AG04450 (cell line): ENCODE measurements at regions not wholly inside any gene's neighbourhood (a gene's known extent, or its start where the extent isn't known, plus 50 kb on each side); places are given as distances from the start of the nearest gene placed in this dataset.
"Not testable (repeated sequence)": the region's sequence is repeated elsewhere in the genome, so short reads cannot be mapped to it uniquely, and the experiment has no call there.

Experiments used
- CTCF ChIA-PET: fragments of 300-600, 350-600 bp; formaldehyde crosslinking; extraction: SDS; loops from one replicate; lab custom pipeline; 2022; ENCODE audit warnings: antibody characterized with exemption, inconsistent platforms; lab: Charles Lee
- POLR2A ChIA-PET: fragments of 350-600 bp; formaldehyde crosslinking; extraction: SDS; loops from one replicate; lab custom pipeline; 2021; ENCODE audit warnings: antibody characterized with exemption, inconsistent platforms; lab: Yijun Ruan, JAX
- DNase-seq: peaks from one replicate; pipeline ENCODE4 v3.0.0-alpha.2; 2011; ENCODE audit warnings: low read depth, low spot score
- H3K27ac ChIP-seq: one replicate; pipeline ENCODE4 v1.5.1; 2012; ENCODE audit warnings: low read depth, low read length, control low read depth
- H3K27me3 ChIP-seq: one replicate; pipeline ENCODE4 v1.6.0; 2012; ENCODE audit warnings: low read length; ENCODE audit not compliant: control insufficient read depth, insufficient read depth
- H3K4me3 ChIP-seq: 2 replicates; pipeline ENCODE4 v1.5.1; 2011; ENCODE audit warnings: mild to moderate bottlenecking, low read depth, low read length, control low read depth
- H3K9me3 ChIP-seq: 2 replicates; pipeline ENCODE4 v1.5.1; 2012; ENCODE audit warnings: low read length; ENCODE audit not compliant: control insufficient read depth, insufficient read depth
- CTCF ChIP-seq: IDR thresholded peaks from 2 replicates; pipeline ENCODE4 v1.5.1; 2011; ENCODE audit warnings: low read depth, low read length, control low read depth, inconsistent platforms

DNA sequence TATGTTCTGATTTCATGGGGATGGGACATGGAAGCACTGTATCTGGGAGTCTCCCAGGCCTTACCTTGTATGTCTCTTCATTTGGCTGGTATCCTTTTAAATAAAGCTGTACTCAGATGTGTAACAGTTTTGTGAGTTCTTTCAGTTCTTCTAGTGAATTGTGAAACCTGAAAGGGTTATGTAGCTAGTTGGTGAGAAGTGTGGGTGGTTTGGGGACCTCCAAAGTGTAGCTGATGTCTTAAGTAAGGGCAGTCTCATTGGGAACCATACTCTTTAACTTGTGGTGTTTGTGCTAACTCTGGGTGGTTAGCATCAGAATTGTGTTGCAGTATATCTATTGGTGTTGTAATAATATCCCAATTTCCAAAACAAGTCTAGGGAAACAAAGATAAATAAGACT, 166.9 kb upstream of the CCNH start:
- Histone ChIP-seq H3K27me3 (no peaks in the 10 kb centered on the region), H3K9me3 (no peaks in the 10 kb centered on the region), H3K27ac (no peak overlapping the region), H3K4me3 (no peak overlapping the region)
- ChIA-PET CTCF (no interaction called here), POLR2A (no interaction called here)
- DNase-seq, result no peak
- no peak for TF ChIP-seq CTCF

GRCh38 chr5:87576867-87577266, 164.1 kb upstream of the CCNH start:
- H3K27me3 ChIP-seq, result no peaks in the 10 kb centered on the region
- CTCF ChIA-PET, result no interaction called here
- POLR2A ChIA-PET, result no interaction called here
- no peak overlapping the region for H3K27ac ChIP-seq
- no peak for DNase-seq
- no peak overlapping the region for H3K4me3 ChIP-seq
- H3K9me3 ChIP-seq, result no peaks in the 10 kb centered on the region
- TF ChIP-seq CTCF, result no peak

GRCh38 chr5:87576306-87576705, 163.6 kb upstream of the CCNH start:
- DNase-seq, H3K27ac ChIP-seq, CTCF ChIA-PET, H3K4me3 ChIP-seq, H3K9me3 ChIP-seq, H3K27me3 ChIP-seq, POLR2A ChIA-PET: not testable (repeated sequence)

GRCh38 chr5:87574106-87574505, 161.4 kb upstream of the CCNH start:
- POLR2A ChIA-PET, result no interaction called here
- CTCF ChIA-PET, result no interaction called here
- H3K4me3 ChIP-seq, result no peak overlapping the region
- TF ChIP-seq CTCF, result no peak
- H3K27ac ChIP-seq, result no peak overlapping the region
- no peak for DNase-seq
- H3K27me3 ChIP-seq, result no peaks in the 10 kb centered on the region
- H3K9me3 ChIP-seq, result no peaks in the 10 kb centered on the region

GRCh38 chr5:87572611-87573010, 159.9 kb upstream of the CCNH start:
- Histone ChIP-seq H3K27me3 (no peaks in the 10 kb centered on the region), H3K9me3 (no peaks in the 10 kb centered on the region), H3K27ac (no peak overlapping the region), H3K4me3 (no peak overlapping the region)
- TF ChIP-seq CTCF, result no peak
- POLR2A ChIA-PET, result no interaction called here
- DNase-seq, result no peak
- CTCF ChIA-PET, result no interaction called here

DNA sequence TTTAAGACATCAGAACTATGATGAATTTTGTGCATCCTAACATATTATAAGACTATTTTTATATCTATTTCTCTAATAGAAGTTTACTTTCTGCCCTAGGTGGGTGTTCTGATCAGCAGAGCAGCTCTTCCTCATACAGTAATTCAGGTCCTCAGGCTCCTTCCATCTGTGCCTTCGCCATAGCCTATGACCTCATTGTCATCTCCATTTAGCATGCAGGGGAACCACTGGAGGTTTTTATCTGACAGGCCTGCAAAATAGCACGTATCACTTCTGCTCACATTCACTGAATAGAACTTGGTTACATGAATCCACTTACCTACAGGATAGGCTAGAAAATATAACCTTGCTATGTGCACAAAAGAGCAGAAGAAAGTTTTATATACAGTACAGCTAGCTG, 159.4 kb upstream of the CCNH start:
- H3K9me3 ChIP-seq, result no peaks in the 10 kb centered on the region
- ChIA-PET CTCF (no interaction called here), POLR2A (no interaction called here)
- H3K4me3 ChIP-seq, result no peak overlapping the region
- no peak overlapping the region for H3K27ac ChIP-seq
- no peak for DNase-seq
- no peak for TF ChIP-seq CTCF
- no peaks in the 10 kb centered on the region for H3K27me3 ChIP-seq
